GM12891 (cell line): ENCODE measurements at regions not wholly inside any gene's neighbourhood (a gene's known extent, or its start where the extent isn't known, plus 50 kb on each side); places are given as distances from the start of the nearest gene placed in this dataset.

ENCODE experiments used
- POLR2AphosphoS5 ChIP-seq: IDR thresholded peaks from 2 replicates; pipeline ENCODE4 v1.6.1; 2011; ENCODE audit warnings: low read depth, low read length, control low read depth
- TAF1 ChIP-seq: IDR thresholded peaks from 2 replicates; pipeline ENCODE4 v1.6.1; 2011; ENCODE audit warnings: low read depth, low read length, control low read depth

- TF ChIP-seq POLR2AphosphoS5 (no peak), TAF1 (no peak)
Observed at GRCh38 chr9:93826209-93826608, 128.9 kb downstream of the BARX1 start.
